Panc1 (cell line): ENCODE measurements at regions not wholly inside any gene's neighbourhood (a gene's known extent, or its start where the extent isn't known, plus 50 kb on each side); places are given as distances from the start of the nearest gene placed in this dataset.

Experiments used
- ATAC-seq: fragments of 200-7000 bp; cut with Tn5 transposase; 2 replicates; pipeline ENCODE4 v1.9.1; 2020; ENCODE audit warnings: mild to moderate bottlenecking, moderate library complexity
- BruUV-seq: library from RNA; stranded (reverse); fragments of 400-500 nt; replicated peaks from 2 replicates; lab custom pipeline; 2021; lab: Mats Ljungman, UMichigan
- CTCF ChIA-PET: fragments of 300-600 bp; sonication (Branson Sonifier 250); formaldehyde crosslinking; loops from one replicate; lab custom pipeline; 2022; ENCODE audit warnings: antibody characterized with exemption; lab: Charles Lee
- POLR2A ChIA-PET: fragments of 300-600 bp; sonication (Branson Sonifier 250); formaldehyde crosslinking; loops from one replicate; lab custom pipeline; 2022; ENCODE audit warnings: antibody characterized with exemption; lab: Charles Lee
- DNase-seq: peaks from one replicate; pipeline ENCODE4 v3.0.0-alpha.2; 2010; ENCODE audit warnings: low read depth, low spot score
- H3K27ac ChIP-seq: 2 replicates; pipeline ENCODE4 v1.5.1; 2011; ENCODE audit warnings: mild to moderate bottlenecking, low read length, inconsistent platforms
- H3K27me3 ChIP-seq: fragments of 200-500 bp; sonication (Bioruptor generic); 2 replicates; pipeline ENCODE4 v1.6.0; 2014; ENCODE audit warnings: low read length, inconsistent platforms; ENCODE audit not compliant: control insufficient read depth, insufficient read depth
- H3K36me3 ChIP-seq: fragments of 200-500 bp; sonication (Bioruptor generic); 2 replicates; pipeline ENCODE4 v1.5.1; 2014; ENCODE audit warnings: inconsistent platforms, mild to moderate bottlenecking, low read length, moderate library complexity; ENCODE audit not compliant: control insufficient read depth, insufficient read depth
- H3K4me1 ChIP-seq: 2 replicates; pipeline ENCODE4 v1.5.1; 2011; ENCODE audit warnings: inconsistent platforms, mild to moderate bottlenecking, low read length, moderate library complexity; ENCODE audit not compliant: control insufficient read depth, insufficient read depth
- H3K4me3 ChIP-seq, 2 experiments: 2 replicates each; pipeline ENCODE4 v1.5.1; 2011 to 2012; ENCODE audit warnings: low read depth in 2 of 2, low read length in 2 of 2, mild to moderate bottlenecking in 2 of 2, inconsistent platforms in 1 of 2, moderate library complexity in 1 of 2
- H3K9me3 ChIP-seq: fragments of 200-500 bp; sonication (Bioruptor generic); 2 replicates; pipeline ENCODE4 v1.5.1; 2014; ENCODE audit warnings: low read depth, mild to moderate bottlenecking, inconsistent platforms, low read length, moderate library complexity; ENCODE audit not compliant: control insufficient read depth, insufficient read depth
- POLR2AphosphoS5 ChIP-seq: IDR thresholded peaks from 2 replicates; pipeline ENCODE4 v1.6.1; 2012; ENCODE audit warnings: mild to moderate bottlenecking, low read depth, low read length, moderate library complexity
- SIN3A ChIP-seq: IDR thresholded peaks from 2 replicates; pipeline ENCODE4 v1.6.1; 2012; ENCODE audit warnings: low read depth, mild to moderate bottlenecking, low read length, moderate library complexity, borderline replicate concordance; ENCODE audit not compliant: insufficient read depth
- TCF7L2 ChIP-seq: IDR thresholded peaks from 2 replicates; pipeline ENCODE4 v1.6.1; 2011; ENCODE audit warnings: mild to moderate bottlenecking, low read depth, low read length, inconsistent platforms
- in situ Hi-C: cut with HindIII; loops from 2 replicates; pipeline ENCODE4 v1.10.0; 2016; ENCODE audit warnings: low sequenced_read_pairs, low pct_unique_long_range_greater_than_20kb
- intact Hi-C: fragments of 100-400 bp; cut with micrococcal nuclease; formaldehyde crosslinking; loops from one replicate; pipeline ENCODE4 v1.10.0; 2022; ENCODE audit not compliant: unreplicated experiment
- TF ChIP-seq, protein P1 (sequence below), 2 experiments: IDR thresholded peaks; 2 replicates each; pipeline ENCODE4 v1.6.1; 2011 to 2012; ENCODE audit warnings: low read depth in 2 of 2, control low read depth in 1 of 2, low read length in 1 of 2, mild to moderate bottlenecking in 1 of 2, moderate library complexity in 1 of 2; ENCODE audit not compliant: insufficient read depth in 1 of 2
- TF ChIP-seq, protein P2 (sequence below): fragments of 450-650 bp; IDR thresholded peaks from 2 replicates; pipeline ENCODE4 v1.5.1; 2017; ENCODE audit warnings: mild to moderate bottlenecking

DNA sequence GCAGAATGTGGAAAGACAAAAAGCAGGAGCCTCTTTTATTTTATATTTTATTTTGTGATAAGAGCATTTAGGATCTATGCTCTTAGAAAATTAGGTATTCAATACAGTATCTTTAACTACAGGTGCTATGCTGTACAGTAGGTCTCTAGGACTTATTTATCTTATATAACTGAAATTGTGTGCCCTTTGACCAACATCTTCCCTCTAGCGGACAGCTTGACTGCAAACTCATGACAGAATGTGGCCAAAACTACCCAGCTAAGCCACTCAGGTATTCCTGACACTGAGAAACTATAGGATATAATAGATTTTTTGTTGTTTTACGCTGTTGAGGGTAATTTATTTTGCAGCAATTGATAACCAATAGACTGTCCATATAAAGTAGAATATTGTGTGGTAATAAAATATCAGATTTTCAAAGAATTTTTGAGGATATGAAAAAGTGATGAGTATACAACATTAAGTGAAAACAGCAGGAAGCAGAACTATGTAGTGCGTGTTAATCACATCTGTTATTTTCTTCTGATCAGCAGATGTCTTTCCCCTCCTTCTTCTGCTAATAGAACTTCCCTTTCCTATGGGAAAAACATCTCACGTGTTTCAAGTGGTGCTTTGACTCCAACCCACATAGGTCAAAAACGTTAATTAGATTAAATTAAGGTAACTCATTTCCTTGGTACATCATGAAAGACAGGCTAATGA is 69.9 kb upstream of the SELENOP start:
- in situ Hi-C loops (no loop called here), intact Hi-C loops (loop anchor here (10.0 kb wide), 2 partner anchors 297 to 457 kb away; partner anchors contain the start of gene GHR)
- Histone ChIP-seq H3K27ac (no peak overlapping the region), H3K4me3 (no peak overlapping the region), H3K27me3 (peaks cover 3% of the 10 kb centered on the region; the same call in 1 of the 2 replicates), H3K36me3 (no peaks in the 10 kb centered on the region), H3K4me1 (no peaks in the 10 kb centered on the region), H3K9me3 (no peaks in the 10 kb centered on the region)
- ChIA-PET POLR2A (no interaction called here), CTCF (no interaction called here)
- TF ChIP-seq, protein P1, sequence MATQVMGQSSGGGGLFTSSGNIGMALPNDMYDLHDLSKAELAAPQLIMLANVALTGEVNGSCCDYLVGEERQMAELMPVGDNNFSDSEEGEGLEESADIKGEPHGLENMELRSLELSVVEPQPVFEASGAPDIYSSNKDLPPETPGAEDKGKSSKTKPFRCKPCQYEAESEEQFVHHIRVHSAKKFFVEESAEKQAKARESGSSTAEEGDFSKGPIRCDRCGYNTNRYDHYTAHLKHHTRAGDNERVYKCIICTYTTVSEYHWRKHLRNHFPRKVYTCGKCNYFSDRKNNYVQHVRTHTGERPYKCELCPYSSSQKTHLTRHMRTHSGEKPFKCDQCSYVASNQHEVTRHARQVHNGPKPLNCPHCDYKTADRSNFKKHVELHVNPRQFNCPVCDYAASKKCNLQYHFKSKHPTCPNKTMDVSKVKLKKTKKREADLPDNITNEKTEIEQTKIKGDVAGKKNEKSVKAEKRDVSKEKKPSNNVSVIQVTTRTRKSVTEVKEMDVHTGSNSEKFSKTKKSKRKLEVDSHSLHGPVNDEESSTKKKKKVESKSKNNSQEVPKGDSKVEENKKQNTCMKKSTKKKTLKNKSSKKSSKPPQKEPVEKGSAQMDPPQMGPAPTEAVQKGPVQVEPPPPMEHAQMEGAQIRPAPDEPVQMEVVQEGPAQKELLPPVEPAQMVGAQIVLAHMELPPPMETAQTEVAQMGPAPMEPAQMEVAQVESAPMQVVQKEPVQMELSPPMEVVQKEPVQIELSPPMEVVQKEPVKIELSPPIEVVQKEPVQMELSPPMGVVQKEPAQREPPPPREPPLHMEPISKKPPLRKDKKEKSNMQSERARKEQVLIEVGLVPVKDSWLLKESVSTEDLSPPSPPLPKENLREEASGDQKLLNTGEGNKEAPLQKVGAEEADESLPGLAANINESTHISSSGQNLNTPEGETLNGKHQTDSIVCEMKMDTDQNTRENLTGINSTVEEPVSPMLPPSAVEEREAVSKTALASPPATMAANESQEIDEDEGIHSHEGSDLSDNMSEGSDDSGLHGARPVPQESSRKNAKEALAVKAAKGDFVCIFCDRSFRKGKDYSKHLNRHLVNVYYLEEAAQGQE (IDR thresholded peaks at IDR 0.05; ENCODE audit: insufficient read depth in 1 of 2, low read depth in 2 of 2, low read length in 1 of 2), result no peak
- TF ChIP-seq POLR2AphosphoS5 (no peak), TCF7L2 (no peak), SIN3A (no peak)
- TF ChIP-seq, protein P2, sequence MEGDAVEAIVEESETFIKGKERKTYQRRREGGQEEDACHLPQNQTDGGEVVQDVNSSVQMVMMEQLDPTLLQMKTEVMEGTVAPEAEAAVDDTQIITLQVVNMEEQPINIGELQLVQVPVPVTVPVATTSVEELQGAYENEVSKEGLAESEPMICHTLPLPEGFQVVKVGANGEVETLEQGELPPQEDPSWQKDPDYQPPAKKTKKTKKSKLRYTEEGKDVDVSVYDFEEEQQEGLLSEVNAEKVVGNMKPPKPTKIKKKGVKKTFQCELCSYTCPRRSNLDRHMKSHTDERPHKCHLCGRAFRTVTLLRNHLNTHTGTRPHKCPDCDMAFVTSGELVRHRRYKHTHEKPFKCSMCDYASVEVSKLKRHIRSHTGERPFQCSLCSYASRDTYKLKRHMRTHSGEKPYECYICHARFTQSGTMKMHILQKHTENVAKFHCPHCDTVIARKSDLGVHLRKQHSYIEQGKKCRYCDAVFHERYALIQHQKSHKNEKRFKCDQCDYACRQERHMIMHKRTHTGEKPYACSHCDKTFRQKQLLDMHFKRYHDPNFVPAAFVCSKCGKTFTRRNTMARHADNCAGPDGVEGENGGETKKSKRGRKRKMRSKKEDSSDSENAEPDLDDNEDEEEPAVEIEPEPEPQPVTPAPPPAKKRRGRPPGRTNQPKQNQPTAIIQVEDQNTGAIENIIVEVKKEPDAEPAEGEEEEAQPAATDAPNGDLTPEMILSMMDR, result no peak; the same call in 1 of the 2 replicates
- DNase-seq (no peak), ATAC-seq (no peak)
- no TSS peak for BruUV-seq

DNA sequence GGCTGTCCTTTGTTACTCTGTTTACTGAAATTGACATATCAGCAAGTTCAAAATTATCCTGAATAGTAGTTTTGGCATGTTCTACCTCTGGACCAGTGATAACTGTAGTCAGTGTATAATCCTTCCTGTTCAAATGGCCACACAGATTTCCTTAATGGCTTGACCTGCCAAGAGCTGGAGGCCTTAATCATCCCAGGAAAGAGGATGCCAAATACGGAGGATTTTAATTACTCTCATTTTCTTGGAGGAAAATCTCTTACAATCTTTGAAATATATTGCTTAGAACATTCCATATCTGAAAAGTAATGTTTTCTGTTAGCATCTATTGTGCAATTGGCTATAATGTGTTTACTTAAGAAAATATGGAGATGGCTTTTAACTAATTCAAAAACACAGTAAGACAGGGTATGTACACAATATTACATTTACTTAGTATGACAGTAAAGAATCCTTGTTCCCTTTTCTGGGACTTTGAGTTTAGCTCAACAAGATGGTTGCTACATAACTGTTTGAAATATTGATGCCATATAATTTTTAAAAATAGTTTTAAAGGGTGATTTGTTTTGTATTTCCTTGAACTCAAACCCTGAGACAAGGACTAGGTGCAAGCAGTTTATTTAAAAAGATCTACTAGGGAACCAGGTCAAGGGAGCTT is 68.9 kb upstream of the SELENOP start:
- BruUV-seq, result no TSS peak
- Histone ChIP-seq H3K36me3 (no peaks in the 10 kb centered on the region), H3K4me3 (no peak overlapping the region), H3K9me3 (no peaks in the 10 kb centered on the region), H3K27ac (no peak overlapping the region), H3K4me1 (no peaks in the 10 kb centered on the region), H3K27me3 (peaks cover 3% of the 10 kb centered on the region; the same call in 1 of the 2 replicates)
- TF ChIP-seq SIN3A (no peak), POLR2AphosphoS5 (no peak), TCF7L2 (no peak)
- TF ChIP-seq, protein P2, result no peak
- TF ChIP-seq, protein P1 (IDR thresholded peaks at IDR 0.05; ENCODE audit: insufficient read depth in 1 of 2, low read depth in 2 of 2, low read length in 1 of 2), result no peak
- in situ Hi-C loops (no loop called here), intact Hi-C loops (loop anchor here (10.0 kb wide), 2 partner anchors 296 to 456 kb away; partner anchors contain the start of gene GHR)
- ChIA-PET CTCF (no interaction called here), POLR2A (no interaction called here)
- no peak for ATAC-seq
- DNase-seq, result no peak
